WERI-Rb-1 (cell line): ENCODE measurements at regions not wholly inside any gene's neighbourhood (a gene's known extent, or its start where the extent isn't known, plus 50 kb on each side); places are given as distances from the start of the nearest gene placed in this dataset.

Experiments used
- DNase-seq: peaks from one replicate; pipeline ENCODE4 v3.0.0-alpha.2; 2020
- H3K27ac ChIP-seq: fragments of 250-450 bp; sonication (Bioruptor Pico); 2 replicates; pipeline ENCODE4 v1.5.1; 2020; ENCODE audit warnings: mild to moderate bottlenecking, moderate library complexity
- H3K27me3 ChIP-seq: fragments of 250-450 bp; sonication (Bioruptor Pico); 2 replicates; pipeline ENCODE4 v1.5.1; 2021; ENCODE audit warnings: mild to moderate bottlenecking, low read depth, moderate library complexity; ENCODE audit not compliant: insufficient read depth, severe bottlenecking
- H3K36me3 ChIP-seq: fragments of 250-450 bp; sonication (Bioruptor Pico); 2 replicates; pipeline ENCODE4 v1.5.1; 2020; ENCODE audit warnings: mild to moderate bottlenecking, moderate library complexity
- H3K4me3 ChIP-seq: 2 replicates; pipeline ENCODE4 v1.5.1; 2011; ENCODE audit warnings: low read depth, mild to moderate bottlenecking, control low read depth, low read length
- H3K9me3 ChIP-seq: fragments of 250-450 bp; sonication (Bioruptor Pico); 2 replicates; pipeline ENCODE4 v1.5.1; 2021; ENCODE audit warnings: mild to moderate bottlenecking, moderate library complexity; ENCODE audit not compliant: severe bottlenecking
- CTCF ChIP-seq: IDR thresholded peaks from 2 replicates; pipeline ENCODE4 v1.5.1; 2011; ENCODE audit warnings: low read depth, mild to moderate bottlenecking, control low read depth, inconsistent platforms, low read length

DNA sequence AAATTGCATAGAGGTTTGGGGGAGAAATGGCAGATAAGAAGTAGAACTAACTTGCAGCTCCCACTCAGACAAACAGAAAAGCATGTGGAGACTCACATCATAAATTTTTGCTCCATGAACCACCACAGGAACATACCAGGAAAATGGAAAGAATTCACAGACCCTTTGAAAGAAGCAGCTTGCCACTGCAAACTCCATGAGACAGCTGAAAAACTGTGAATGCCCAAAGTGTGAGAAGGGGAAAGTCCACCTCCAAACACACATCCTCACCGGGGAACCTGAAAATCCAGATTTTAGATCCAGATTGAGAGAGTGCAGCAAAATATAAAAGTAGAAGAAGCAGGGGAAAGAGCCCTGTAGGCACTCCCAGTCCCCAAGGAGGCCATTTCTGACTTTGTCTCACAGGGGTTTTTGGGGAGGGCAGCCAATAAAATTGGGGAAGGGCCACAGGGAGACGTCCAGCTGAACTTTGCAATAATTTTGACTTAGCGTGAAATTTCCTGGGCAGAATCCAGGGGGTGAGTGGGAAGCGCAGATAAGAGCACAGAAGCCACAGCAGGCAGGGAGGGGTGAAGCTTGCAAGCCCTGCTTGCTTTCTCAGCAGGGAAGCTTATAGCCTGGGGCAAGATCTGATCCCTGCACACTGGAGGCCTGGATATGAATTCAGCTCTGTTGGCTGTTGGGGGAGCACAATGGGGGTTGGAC is 183.4 kb upstream of the UBE2E2 start:
- no peaks in the 10 kb centered on the region for H3K9me3 ChIP-seq
- H3K4me3 ChIP-seq, result no peak overlapping the region
- no peak for TF ChIP-seq CTCF
- no peak overlapping the region for H3K27ac ChIP-seq
- DNase-seq, result no peak
- no peaks in the 10 kb centered on the region for H3K36me3 ChIP-seq
- H3K27me3 ChIP-seq, result no peaks in the 10 kb centered on the region

DNA sequence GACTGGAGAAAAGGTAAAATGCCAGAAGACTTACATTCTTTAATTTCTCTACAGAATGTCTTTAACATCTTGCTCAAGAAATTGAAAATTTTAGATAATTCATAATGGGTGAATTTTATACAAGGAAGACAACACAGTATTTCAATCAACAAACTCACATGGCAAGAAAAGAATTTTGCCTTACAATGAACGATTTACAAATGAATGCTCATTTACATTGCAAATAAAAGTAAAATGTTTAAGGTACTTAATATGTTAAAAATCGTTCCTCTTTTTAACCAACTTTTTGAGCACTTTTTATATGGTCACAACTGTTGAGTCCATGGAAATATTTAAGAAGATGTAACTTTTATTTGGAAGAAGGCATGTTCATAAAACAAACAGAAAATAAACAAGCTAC is 174.8 kb upstream of the UBE2E2 start:
- no peak for DNase-seq
- Histone ChIP-seq H3K4me3 (no peak overlapping the region), H3K27ac (no peak overlapping the region), H3K36me3 (no peaks in the 10 kb centered on the region), H3K27me3 (no peaks in the 10 kb centered on the region), H3K9me3 (no peaks in the 10 kb centered on the region)
- TF ChIP-seq CTCF, result no peak

GRCh38 chr3:23029001-23029400 is 174.1 kb upstream of the UBE2E2 start:
- H3K27ac ChIP-seq, result no peak overlapping the region
- no peaks in the 10 kb centered on the region for H3K36me3 ChIP-seq
- H3K27me3 ChIP-seq, result no peaks in the 10 kb centered on the region
- TF ChIP-seq CTCF, result no peak
- no peaks in the 10 kb centered on the region for H3K9me3 ChIP-seq
- no peak for DNase-seq
- no peak overlapping the region for H3K4me3 ChIP-seq

GRCh38 chr3:23035927-23036640 is 167.0 kb upstream of the UBE2E2 start:
- Histone ChIP-seq H3K4me3 (no peak overlapping the region), H3K27ac (no peak overlapping the region), H3K36me3 (no peaks in the 10 kb centered on the region), H3K9me3 (no peaks in the 10 kb centered on the region), H3K27me3 (no peaks in the 10 kb centered on the region)
- TF ChIP-seq CTCF, result no peak
- DNase-seq, result no peak

DNA sequence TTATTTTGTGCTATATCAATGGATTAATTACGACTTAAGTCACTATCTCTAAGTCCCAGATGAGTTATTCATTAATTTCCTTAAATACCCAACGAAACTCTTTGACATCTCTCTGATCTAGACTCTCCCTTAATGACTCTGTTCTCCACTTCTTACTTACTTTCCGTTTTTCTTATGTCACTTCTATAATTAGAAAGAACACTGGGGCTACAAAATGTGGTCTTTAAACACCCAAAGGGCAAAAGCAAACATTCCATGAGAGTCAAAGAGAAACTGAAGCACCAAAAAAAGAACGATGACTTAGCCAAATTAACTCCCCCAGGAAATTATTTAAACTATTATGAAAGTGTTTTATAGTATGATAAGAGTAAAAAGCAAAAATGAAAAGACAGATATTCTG is 166.4 kb upstream of the UBE2E2 start:
- no peaks in the 10 kb centered on the region for H3K36me3 ChIP-seq
- H3K9me3 ChIP-seq, result no peaks in the 10 kb centered on the region
- no peak overlapping the region for H3K27ac ChIP-seq
- H3K27me3 ChIP-seq, result no peaks in the 10 kb centered on the region
- no peak overlapping the region for H3K4me3 ChIP-seq
- no peak for DNase-seq
- no peak for TF ChIP-seq CTCF
